Stimulated activated CD8-positive, alpha-beta memory T cell treated with anti-CD3 and anti-CD28 coated beads, Interleukin-4, amount 100 ng/mL, for 48 hours (primary cell): ENCODE measurements at regions not wholly inside any gene's neighbourhood (a gene's known extent, or its start where the extent isn't known, plus 50 kb on each side); places are given as distances from the start of the nearest gene placed in this dataset.

ENCODE experiments used
- DNase-seq: peaks from one replicate; pipeline ENCODE4 v3.0.0-alpha.2; 2020

DNA sequence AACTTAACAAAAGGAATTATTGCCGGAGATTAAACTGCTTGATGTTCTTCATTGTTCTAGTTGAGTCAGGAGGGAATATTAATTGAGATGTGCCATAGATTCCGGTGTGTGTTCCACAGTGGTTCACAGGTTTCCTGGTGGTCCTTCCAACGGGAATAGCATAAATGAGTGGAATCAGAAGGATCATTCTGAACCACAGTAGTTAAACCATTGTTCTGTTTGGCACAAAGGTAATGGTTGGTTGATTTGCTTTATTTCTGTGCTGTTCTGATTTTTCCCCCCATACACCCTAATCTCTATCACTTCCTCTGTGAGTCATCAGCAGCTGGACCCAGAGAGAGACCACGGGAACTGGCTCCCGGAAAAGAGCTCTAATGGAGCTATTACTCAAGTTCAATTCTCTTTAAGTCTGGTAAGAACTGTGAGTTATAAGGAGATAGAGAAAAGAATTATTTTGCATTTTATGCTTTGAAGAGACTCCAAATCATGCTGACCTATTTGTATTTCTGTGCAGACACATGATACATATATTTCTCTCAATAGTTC, 627.2 kb downstream of the ZIC1 start:
- DNase-seq, result no peak

DNA sequence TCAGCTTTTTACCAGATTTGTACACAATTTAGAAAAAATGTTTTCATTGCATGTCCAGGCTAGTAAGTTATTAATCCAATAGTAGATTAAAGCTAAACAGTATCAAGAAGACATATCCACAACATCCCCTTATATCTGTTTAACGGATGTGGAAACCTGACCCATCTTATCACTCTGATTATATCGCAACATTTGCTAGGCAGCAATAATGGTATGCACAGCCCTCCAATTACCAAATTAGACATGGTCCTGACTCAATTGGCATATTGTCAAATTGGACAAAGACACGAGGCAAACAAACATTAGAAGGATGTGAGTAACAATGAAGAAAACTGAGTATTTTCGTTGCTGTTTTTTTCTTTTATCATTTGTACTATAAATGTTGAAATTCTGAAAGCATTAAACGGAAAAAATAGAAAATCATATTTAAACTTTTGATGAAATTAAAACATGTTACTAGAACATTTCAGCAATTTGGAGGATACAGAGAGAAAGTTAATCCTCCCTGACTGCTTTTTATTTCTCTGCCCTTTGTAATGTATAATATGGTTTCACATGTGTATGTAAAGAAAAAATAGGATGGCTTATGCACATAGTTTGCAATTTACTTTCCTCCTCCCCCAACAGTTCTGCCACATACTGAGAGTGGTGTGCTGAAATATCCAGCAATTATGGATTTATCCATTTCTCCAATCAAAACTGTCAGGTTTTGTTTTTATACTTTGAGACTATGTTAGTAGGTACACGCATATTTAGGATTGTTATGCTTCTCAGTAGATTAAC, 633.7 kb downstream of the ZIC1 start:
- no peak for DNase-seq

DNA sequence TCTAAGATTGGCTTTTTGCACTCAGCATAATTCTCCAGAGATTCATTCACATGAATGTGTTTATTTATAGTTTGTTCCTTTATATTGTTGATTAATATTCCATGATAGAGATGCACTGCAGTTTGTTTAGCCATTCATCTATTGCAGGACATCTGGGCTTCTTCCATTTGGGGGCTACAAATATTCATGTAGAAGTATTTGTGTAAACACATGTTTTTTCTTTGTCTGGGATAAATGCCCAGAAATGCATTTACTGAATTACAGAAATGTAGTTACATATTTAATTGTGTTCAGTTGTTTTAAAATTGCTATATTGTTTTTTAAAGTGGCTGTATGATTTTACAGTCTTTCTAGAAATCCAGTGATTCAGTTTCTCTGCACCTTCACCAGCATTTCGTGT, 635.0 kb downstream of the ZIC1 start:
- no peak for DNase-seq

DNA sequence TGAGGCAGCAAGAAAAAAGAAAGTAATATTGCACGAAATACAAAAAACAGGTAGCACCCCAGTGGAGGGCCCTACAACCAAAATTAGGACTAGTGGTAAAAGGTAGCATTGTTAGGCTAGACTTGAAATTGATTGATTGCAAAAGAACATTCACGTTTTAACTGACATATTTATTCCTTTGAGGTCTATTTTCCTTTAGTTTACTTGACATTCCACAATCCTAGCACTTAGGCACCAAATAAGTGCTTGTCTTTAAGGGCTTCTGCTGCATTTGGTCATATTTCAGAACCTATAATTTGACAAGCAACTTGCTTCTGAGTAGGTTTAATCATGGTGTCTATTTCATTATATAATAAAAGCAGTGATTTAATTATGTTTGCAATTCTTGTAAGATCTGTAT, 642.7 kb upstream of the AGTR1 start:
- DNase-seq, result no peak

DNA sequence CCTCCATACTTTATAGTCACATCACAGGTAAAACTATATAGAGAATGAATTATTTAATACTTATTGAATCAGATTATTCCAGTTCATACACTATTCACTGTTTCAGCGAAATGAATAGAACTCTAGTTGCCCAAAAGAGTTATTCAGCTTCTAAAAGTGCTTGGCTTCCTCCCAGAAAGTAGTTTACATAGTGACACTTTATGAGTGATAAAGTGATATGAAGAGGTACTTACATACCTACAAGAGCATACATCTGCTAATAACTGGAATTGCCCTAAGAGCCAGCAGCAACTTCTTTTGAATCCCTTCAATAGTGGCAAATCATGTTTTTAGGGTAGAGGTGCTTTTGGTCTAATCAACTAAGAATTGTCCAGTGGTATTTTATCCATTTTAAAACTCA, 635.1 kb upstream of the AGTR1 start:
- no peak for DNase-seq

DNA sequence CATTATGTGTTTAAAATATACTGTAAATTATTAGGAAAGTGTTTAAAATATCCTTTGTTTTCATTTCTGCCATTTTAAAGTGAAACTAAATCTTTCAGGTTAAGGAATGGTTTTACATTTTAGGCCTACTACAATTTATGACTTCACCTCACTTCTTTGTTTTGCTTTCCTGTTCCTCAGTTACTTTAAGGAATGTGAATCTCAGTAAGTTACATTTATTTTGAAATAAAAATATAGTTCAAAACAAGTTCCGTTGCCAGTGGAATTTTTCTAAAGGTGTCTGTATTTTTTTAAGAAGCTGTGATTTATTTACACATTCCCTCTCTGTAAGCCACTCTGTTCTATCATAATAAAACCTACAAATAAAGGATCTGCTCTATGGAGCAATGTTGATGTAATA, 630.9 kb upstream of the AGTR1 start:
- no peak for DNase-seq

DNA sequence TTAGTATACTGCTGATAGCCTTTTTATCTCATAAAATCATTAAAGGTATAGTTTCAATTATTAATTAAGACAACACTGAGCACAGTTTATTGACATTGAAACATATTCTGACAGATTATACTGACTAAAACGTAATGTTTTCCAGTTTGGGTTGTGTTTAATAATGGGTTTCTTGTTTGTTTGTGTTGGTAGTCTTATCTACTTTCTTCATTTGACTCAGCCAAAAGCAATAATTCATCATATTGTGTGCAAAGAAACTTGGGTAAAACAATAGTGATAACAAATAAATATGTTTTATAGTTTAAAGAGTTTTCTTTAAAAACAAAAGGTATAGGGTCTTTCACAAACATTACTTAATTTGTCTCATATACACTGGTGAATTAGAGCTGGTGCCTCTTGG, 629.2 kb upstream of the AGTR1 start:
- no peak for DNase-seq

DNA sequence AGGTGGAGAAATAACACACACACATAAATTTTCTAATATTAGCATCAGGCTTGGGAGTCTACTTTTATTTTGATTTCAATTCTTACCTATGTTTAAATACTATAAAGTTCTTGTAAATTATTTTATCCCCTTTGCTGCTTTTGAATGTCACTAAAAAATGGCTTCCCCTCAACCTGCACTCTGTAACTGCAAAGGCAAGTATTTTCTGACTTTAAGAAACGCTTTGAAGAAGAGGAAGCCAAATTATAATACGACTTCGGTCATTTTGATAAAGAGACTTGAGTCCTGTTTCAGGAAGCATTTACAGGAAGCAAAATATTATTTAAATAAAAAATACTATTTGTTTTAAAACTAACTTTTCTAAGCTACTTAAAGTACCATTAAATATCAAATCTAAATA, 627.7 kb upstream of the AGTR1 start:
- DNase-seq, result no peak

DNA sequence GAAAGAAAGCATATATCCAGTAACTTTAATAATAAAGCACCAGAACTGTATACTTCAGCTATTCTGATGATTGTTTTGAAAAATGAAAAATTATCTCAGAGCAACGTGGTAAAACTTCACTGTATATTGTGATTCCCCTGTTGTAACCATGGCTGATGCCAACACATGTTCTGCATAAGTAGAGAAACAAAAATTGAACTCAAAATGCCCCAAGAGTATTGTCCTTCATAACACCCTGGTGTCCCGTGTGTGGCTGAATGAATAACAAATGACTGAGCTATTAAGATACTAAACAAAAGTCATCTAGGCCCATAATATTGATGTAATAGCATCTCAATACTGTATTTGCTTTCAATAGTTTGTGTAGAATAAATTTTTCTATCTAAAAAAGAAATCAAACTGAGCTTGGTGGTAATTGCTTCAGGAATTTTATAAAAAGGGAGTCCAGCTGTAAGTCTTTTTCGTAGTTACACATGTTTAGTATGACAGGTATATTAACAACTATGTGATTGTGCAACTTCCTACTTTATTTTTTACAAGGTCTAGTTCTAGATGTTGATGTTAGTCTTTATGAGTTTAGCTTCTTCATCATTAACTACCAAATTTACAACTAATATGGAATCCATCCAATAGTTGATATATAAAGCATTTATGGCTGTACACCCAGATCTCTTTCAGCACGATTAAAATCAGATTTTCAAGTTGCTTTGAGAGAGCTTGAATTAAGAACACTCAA, 623.8 kb upstream of the AGTR1 start:
- DNase-seq, result no peak

DNA sequence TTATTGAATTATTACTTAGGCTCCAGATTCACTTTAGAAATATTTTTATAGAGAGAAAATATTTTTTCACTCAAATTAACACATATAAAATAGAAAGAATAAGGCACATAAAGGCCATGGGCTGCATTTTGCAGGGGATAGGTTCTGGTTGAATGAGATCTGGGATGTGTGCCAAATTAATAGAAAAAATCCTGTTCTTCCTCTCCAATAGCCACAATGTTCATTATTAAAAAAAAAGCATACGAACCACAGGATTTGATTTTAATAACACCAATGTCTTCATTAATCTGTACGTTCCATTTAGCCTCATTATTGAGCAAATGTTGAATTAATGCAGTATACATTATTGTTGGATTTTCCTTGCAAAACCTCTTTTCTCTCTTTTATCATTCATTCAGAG, 622.8 kb upstream of the AGTR1 start:
- no peak for DNase-seq

DNA sequence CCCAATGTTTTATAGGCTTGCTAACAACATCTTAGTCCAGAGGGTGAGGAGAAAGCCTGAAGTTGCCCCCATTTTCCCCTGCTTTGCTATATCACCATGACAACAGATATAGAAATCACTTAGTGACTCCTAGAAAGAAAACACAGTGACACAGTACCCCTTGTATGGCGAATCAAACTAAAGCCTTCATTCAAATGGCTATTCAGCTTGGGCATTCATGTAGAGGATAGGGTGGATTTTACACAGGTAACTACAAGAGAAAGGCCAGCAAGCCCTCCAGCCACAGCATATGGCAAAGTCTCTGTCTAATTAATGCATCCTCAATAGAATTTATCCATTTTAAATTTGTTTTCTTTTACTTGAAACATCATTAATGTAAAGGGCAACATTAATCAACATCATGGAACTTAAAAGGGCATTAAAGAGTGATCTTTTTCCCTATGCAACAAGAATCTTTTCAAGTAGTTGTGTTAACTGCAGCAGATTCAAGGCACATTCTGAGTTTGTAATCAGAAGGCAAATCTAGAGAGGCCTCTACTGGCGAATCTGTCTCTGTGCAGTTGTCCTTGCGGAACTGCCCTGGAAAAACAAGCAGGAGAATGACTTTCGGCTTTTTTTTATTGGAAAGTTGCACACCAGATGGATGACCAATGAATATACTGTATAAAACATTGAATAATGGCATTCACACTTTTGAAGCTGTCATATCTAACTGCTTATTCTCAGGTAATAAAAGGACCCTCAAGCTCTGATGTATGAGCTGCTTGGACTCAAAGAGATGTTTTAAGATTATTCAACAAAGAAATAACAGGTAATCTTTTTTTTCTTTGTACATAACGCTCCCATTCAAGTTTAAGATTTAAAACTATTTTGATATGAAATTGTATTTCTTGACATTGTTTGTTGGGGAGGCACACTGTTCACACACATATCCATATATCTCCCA, 621.7 kb upstream of the AGTR1 start:
- DNase-seq, result no peak

DNA sequence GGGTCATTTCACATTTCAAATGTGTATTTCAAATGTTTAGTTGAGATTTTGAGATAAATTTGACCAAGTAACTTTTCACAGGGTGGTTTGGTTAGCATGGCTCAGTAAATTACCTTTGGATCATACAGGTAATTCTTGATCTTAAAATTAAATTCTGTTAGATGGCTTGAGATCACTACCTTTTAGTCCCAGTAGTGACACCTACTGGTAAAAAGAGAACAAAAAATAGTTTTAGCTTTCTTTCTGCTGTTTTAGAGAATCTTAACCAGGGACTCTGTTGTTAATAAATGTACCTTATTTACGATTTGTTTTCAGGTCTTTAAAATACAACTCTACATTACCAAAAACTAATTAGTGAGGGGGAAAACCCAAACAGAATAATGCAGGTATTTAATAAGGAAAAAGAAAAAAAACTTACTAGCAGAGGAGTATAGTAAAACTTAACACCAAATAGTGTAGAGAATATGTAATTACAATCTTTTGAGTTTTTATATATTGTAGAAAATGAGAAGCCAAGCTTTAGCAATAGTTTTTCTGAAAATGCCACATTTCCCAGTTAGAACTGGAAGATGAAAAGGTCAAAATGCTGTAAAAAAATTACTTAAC, 620.3 kb upstream of the AGTR1 start:
- no peak for DNase-seq

DNA sequence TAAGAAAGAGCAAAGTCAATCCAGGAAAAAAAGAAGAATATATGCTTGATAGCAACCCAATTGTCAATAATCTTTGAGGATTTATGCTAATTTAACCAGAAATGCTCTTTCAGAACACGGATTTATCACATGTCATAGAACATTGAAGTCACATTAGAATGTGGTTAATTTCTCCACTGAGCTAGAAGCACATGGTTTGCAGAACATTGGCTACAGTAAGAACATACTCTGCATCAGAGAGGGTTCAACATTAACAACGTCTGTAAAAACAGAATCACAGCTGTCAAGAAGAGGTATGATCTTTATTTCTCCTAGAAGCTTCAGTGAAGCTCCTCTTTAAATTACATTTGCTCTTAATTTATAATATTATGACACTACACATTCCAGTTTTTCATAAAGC, 619.7 kb upstream of the AGTR1 start:
- DNase-seq, result no peak

DNA sequence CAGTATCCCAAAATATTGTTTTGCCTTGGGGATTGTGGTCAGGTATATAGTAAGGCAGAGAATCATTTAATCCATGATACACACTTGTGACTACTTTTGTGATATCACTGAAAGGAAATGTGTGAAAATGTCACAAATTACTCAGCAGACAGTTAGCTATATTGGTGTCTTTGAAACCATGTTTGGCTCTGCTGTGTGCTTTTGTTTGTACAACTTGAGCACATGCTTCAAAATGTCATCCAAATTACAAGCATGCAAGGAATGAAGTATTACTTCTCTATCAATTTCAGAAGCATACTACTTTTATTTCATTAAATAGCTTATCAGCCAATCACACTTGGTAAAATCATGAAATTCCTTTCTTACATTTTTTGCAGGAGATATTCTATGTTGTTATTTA, 619.0 kb upstream of the AGTR1 start:
- DNase-seq, result no peak

DNA sequence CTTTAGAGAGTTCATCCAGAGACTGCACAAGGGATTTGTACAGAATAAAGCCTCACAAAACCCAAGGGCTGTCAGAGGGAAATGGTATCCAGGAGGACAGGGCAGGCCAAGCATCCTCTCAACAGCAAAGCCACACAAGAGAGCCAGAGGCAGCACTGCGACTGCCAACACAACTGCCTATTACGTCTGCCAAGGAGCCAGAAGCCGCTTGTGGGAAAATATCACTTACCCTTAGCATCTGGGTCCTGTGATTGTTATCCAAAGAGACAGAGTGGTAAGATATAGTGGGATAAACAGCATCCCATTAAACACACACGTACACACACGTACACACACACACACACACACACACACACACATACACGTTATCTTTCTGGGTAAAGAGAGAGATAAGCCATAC, 618.3 kb upstream of the AGTR1 start:
- DNase-seq, result no peak

DNA sequence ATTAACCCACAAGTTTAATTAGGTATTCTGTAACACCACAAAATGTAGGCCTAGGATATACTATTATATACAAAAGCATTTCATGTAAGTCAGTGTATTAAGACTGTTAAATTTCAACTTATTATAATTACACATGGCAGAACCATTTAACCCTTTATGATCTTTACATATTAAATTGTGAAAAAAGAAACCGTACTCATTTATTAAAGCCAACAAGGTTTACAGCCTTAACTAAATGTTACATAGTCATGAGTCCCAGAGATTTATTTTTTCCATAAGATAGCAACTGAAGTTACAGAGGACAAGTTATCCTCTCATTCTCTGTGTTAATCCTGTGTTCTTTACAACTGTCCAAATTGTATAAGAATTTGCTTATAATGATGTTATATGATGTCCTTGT, 615.8 kb upstream of the AGTR1 start:
- DNase-seq, result no peak

DNA sequence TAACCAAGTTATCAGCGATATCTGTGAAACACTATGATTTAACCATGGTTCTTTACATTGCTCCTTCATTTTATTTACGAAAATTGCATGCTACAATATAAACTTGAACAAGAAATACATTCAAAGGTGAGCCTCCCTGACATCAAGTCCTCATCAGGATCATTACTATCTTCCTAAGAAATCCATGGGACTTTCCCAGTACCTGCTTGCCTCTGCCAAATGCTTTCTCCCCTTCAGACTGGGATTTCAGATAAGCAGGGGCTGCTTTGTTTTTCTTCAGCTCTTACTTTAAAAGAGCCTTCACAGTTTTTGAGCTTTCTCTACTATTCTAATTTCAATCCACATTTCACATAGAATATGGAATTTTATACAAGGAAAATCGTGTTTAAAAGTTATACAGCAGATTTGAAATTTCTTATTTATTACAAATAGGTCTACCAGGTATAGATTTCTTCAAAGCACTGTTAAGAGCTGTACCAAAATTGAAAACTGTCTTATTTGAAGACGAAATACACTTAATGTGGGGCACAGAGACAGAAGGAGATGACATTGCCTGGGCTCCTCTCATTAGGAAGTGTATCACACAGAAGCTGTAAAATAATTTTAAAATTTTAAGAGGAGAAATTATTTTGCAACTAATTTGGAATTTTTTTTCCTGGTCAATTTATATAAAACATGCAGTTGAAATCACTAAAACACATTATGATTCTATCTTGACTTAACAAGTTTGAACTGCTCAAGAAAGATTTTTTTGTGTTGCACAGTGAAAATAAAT, 615.0 kb upstream of the AGTR1 start:
- DNase-seq, result no peak

DNA sequence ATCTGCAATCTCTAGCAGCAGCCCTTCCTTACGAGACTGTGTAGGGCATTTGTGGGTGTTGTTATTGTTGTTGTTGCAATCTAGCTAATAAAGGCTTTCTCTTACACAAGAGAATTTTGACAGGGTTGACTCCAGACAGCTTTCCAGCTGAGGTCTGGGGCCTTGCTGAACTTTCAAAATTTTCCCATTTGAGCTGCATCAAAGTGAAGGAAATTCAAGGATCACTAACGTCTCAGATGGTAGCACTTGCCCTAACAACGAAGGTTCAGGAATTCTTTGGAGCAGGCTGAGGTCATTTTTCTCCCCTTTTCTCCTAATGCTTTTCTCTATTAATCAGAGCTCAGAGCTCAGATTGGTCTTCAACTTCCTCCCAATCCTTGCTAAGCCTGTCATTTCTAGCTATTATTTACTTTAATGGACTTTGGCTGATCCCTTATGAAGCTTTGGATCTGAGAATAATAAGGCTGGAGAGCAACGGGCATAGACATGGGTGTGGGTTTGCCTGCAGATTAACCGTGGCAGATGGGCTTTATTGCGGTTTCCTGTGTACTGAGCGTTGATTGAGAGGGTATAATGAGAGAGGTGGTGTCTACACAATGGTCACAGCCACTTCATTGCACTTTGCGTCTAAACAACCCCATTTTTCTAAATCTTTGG, 614.0 kb upstream of the AGTR1 start:
- DNase-seq, result no peak

DNA sequence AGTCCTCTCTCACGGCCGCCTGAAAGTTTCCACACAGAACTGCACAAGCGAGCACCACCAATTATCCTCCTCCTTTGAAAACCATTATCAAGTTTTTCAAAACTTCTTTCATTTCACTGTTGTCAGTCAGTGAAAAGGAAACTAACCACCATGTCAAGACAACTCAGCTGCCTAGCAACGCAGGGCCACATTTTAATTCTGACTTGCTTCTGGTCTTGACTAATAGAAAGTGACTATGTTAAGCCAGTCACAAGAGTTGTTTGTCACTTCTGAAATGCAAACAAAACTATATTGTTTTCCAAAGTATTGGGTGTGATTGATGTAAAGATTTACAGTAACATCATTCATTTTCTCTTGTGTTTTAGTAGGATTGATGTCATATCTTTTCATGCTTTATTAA, 612.8 kb upstream of the AGTR1 start:
- no peak for DNase-seq

DNA sequence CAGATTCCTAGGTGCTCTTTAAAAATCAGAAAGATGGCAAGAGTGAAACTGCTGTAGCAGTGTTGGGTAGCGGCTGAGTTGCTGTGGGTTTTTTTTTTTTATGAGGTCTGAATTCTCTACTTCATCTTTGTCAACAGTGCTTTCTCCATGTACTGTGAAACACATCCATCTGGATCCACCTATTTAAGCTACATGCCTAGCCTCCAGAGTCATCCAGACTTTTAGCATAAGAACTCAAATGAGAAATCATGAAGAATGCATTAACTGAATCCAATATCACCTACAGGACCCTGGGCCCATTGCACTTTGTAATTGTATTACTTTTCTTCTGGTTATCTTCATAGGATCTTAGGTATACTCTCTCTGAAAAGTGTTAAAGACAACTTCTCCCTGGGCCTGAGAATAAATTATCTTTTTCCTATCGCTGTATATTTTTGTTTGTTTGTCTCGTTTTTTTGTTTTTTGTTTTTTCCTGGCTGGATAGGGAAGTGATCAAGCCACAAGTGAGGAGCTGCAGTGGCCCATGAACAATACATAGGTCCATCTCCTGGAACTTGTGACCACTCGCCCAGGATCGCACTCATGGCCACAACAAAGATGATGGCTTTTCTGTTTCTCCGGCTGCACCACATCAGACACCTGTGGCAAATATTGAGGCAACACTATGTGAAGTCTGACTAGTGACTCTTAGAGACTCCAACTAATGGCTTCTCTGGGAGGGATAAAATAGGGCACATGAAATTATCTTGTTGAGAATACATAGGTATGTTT, 609.9 kb upstream of the AGTR1 start:
- no peak for DNase-seq

DNA sequence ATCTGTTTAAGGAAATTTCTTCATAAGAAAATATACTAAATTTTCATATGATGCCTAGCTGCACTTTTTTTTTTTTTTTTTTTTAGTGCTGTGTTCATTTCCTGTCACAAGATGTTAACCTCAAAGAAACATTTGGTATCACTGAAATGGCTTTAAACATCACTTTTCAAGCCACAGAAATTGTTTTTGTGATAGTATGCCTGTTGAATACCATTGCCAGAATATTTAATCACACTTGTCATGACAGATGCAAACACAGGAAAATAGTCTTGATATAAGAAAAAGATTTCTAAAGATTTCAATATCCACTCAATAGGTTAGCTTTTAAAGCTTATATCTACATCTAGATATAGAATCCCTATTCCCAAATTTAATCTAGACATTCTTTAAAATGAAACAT, 608.5 kb upstream of the AGTR1 start:
- no peak for DNase-seq
